ENCODE measurements at regions not wholly inside any gene's neighbourhood (a gene's known extent, or its start where the extent isn't known, plus 50 kb on each side); places are given as distances from the start of the nearest gene placed in this dataset.

DNA sequence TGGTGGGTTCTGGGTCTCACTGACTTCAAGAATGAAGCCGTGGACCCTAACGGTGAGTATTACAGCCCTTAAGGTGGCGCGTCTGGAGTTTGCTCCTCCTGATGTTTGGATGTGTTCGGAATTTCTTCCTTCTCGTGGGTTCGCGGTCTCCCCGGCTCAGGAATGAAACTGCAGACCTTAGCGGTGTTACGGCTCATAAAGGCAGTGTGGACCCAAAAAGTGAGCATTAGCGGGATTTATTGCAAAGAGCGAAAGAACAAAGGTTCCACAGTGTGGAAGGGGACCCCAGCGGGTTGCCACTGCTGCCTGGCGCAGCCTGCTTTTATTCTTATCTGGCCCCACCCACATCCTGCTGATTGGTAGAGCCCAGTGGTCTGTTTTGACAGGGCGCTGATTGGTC, 420.5 kb upstream of the BCHE start:
- no peaks in the 10 kb centered on the region for H3K9me3 ChIP-seq (ENCODE audit: control insufficient read depth, low read depth, low read length)
- DNase-seq (ENCODE audit: low read depth, low spot score) (no peak), FAIRE-seq (no peak)
- H3K27me3 ChIP-seq (ENCODE audit: control insufficient read depth, extremely low read depth, insufficient read depth, low read length) = no peaks in the 10 kb centered on the region
- H3K4me1 ChIP-seq (ENCODE audit: control insufficient read depth, extremely low read depth, insufficient read depth, low read length) = no peaks in the 10 kb centered on the region
- no peaks in the 10 kb centered on the region for H3K9me1 ChIP-seq (ENCODE audit: control insufficient read depth, extremely low read depth, insufficient read depth, low read length)
- H4K20me1 ChIP-seq (ENCODE audit: control insufficient read depth, extremely low read depth, insufficient read depth, low read length) = no peaks in the 10 kb centered on the region
- H3K36me3 ChIP-seq (ENCODE audit: control insufficient read depth in 2 of 2, extremely low read depth in 1 of 2, insufficient read depth in 2 of 2, low read length in 2 of 2) = no peaks in the 10 kb centered on the region
- H3K27ac ChIP-seq (ENCODE audit: control insufficient read depth, insufficient read depth, low read length) = no peak overlapping the region
- no peak for TF ChIP-seq EZH2 (IDR thresholded peaks at IDR 0.05; ENCODE audit: low read length)
- TF ChIP-seq, protein P1, sequence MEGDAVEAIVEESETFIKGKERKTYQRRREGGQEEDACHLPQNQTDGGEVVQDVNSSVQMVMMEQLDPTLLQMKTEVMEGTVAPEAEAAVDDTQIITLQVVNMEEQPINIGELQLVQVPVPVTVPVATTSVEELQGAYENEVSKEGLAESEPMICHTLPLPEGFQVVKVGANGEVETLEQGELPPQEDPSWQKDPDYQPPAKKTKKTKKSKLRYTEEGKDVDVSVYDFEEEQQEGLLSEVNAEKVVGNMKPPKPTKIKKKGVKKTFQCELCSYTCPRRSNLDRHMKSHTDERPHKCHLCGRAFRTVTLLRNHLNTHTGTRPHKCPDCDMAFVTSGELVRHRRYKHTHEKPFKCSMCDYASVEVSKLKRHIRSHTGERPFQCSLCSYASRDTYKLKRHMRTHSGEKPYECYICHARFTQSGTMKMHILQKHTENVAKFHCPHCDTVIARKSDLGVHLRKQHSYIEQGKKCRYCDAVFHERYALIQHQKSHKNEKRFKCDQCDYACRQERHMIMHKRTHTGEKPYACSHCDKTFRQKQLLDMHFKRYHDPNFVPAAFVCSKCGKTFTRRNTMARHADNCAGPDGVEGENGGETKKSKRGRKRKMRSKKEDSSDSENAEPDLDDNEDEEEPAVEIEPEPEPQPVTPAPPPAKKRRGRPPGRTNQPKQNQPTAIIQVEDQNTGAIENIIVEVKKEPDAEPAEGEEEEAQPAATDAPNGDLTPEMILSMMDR (optimal IDR thresholded peaks at IDR 0.05 in 1 of 3, IDR thresholded peaks at IDR 0.05 in 1 of 3, conservative IDR thresholded peaks at IDR 0.05 in 1 of 3; ENCODE audit: extremely low read depth in 1 of 3, insufficient read depth in 2 of 3, low read length in 3 of 3) = no peak
- no peak overlapping the region for H3K4me3 ChIP-seq (ENCODE audit: control insufficient read depth in 2 of 3, extremely low read depth in 1 of 3, insufficient read depth in 2 of 3, low read depth in 1 of 3, low read length in 3 of 3)
- H3K9ac ChIP-seq (ENCODE audit: control insufficient read depth, extremely low read depth, insufficient read depth, low read length) = no peak overlapping the region
- H3K79me2 ChIP-seq (ENCODE audit: control insufficient read depth, insufficient read depth, low read length) = no peaks in the 10 kb centered on the region
- H2AFZ ChIP-seq (ENCODE audit: control insufficient read depth, low read length) = no peak overlapping the region
- dilution Hi-C loops (cut with MboI; ENCODE audit: extremely low pct_ligation_motif_present, low sequenced_read_pairs) = no loop called here
- H3K4me2 ChIP-seq (ENCODE audit: control insufficient read depth, extremely low read depth, insufficient read depth, low read depth, low read length) = no peak overlapping the region

DNA sequence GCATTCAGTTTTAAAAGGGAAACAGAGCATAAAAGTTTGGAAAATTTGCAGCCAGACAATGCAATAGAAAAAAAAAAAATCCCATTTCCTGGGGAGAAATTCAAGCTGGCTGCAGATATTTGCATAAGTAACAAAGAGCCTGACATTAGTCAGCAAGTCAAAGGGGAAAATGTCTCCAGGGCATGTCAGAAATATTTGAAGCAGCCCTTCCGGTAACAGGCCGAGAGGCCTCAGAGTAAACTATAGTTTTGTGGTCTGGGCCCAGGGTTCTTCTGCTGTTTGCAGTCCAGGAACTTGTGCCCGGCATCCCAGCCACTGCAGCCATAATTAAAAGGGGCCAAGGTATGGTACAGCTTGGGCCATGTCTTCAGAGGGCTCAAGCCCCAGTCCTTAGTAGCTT, 411.6 kb upstream of the BCHE start:
- Histone ChIP-seq H3K79me2 (ENCODE audit: control insufficient read depth, insufficient read depth, low read length) (no peaks in the 10 kb centered on the region), H3K27me3 (ENCODE audit: control insufficient read depth, extremely low read depth, insufficient read depth, low read length) (no peaks in the 10 kb centered on the region), H2AFZ (ENCODE audit: control insufficient read depth, low read length) (no peak overlapping the region), H3K4me2 (ENCODE audit: control insufficient read depth, extremely low read depth, insufficient read depth, low read depth, low read length) (no peak overlapping the region), H3K9me1 (ENCODE audit: control insufficient read depth, extremely low read depth, insufficient read depth, low read length) (no peaks in the 10 kb centered on the region), H3K9me3 (ENCODE audit: control insufficient read depth, low read depth, low read length) (no peaks in the 10 kb centered on the region), H3K9ac (ENCODE audit: control insufficient read depth, extremely low read depth, insufficient read depth, low read length) (no peak overlapping the region), H3K36me3 (ENCODE audit: control insufficient read depth in 2 of 2, extremely low read depth in 1 of 2, insufficient read depth in 2 of 2, low read length in 2 of 2) (no peaks in the 10 kb centered on the region), H3K27ac (ENCODE audit: control insufficient read depth, insufficient read depth, low read length) (no peak overlapping the region), H3K4me1 (ENCODE audit: control insufficient read depth, extremely low read depth, insufficient read depth, low read length) (no peaks in the 10 kb centered on the region), H3K4me3 (ENCODE audit: control insufficient read depth in 2 of 3, extremely low read depth in 1 of 3, insufficient read depth in 2 of 3, low read depth in 1 of 3, low read length in 3 of 3) (no peak overlapping the region), H4K20me1 (ENCODE audit: control insufficient read depth, extremely low read depth, insufficient read depth, low read length) (no peaks in the 10 kb centered on the region)
- FAIRE-seq = no peak
- dilution Hi-C loops (cut with MboI; ENCODE audit: extremely low pct_ligation_motif_present, low sequenced_read_pairs) = no loop called here
- DNase-seq (ENCODE audit: low read depth, low spot score) = no peak
- TF ChIP-seq EZH2 (IDR thresholded peaks at IDR 0.05; ENCODE audit: low read length) = no peak
- TF ChIP-seq, protein P1 (optimal IDR thresholded peaks at IDR 0.05 in 1 of 3, IDR thresholded peaks at IDR 0.05 in 1 of 3, conservative IDR thresholded peaks at IDR 0.05 in 1 of 3; ENCODE audit: extremely low read depth in 1 of 3, insufficient read depth in 2 of 3, low read length in 3 of 3) = no peak

All from keratinocyte (primary cell).